ENCODE measurements at regions not wholly inside any gene's neighbourhood (a gene's known extent, or its start where the extent isn't known, plus 50 kb on each side); places are given as distances from the start of the nearest gene placed in this dataset.
"Not testable (repeated sequence)": the region's sequence is repeated elsewhere in the genome, so short reads cannot be mapped to it uniquely, and the experiment has no call there.

DNA sequence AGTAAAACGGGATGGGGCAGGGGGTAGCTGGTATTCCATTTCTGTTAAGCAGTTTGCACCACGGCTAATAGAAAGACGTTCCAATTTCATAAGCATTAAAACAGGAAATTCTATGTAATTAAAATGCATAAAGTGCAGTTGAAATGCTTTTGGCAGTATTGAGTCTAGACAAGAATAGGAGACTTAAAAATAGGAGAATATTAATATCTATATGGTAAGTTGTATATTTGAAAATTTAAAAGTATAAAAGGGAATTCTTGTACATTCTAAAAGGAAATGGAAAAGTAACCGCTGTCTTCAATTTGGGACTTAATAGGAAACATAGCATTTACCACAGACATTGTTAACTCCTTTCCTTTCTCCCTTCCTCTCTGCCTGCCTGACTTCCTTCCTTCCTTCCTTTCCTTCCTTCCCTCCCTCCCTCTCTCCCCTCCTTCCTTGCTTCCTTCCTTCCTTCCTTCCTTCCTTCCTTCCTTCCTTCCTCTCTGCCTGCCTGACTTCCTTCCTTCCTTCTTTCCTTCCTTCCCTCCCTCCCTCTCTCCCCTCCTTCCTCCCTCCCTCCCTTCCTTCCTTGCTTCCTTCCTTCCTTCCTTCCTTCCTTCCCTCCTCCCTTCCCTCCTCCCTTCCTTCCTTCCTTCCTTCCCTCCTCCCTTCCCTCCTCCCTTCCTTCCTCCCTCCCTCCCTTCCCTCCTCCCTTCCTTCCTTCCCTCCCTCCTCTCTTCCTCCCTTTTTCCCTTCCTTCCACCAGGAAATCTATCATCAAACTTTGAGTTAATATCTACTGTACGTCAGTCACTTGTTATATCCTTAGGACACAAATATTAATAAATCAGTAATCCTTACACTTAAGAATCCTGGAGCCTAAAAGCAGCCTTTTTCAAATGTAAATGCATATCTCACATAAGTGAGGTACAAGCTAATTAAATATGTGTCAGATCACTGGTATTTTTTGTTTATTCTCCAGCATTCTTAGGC lies 1049.3 kb downstream of the GALC start:
- no peak for DNase-seq

DNA sequence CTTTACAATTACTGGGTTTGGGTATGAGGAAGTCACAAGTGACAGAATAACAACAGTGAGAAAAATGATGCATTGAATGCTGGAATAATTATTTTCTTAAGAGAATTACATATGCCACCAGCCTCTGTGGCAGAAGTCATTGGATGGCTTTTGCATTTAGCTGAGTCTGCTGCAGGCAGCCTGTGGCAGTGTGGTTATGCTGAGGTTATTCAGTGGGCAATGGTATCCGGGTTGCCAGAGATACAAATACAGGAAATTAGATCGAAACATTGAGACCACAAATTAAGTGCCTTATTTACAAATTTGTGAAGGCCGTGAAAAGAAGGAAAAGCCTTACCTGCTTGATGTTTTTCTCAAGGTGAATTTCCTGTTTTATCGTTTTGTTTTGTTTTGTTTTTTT lies 1050.0 kb downstream of the GALC start:
- DNase-seq: no peak

- DNase-seq: no peak
Observed at GRCh38 chr14:86940106-86940505, 1052.9 kb downstream of the GALC start.

- no peak for DNase-seq
Observed at GRCh38 chr14:86938320-86938719, 1054.7 kb downstream of the GALC start.

DNA sequence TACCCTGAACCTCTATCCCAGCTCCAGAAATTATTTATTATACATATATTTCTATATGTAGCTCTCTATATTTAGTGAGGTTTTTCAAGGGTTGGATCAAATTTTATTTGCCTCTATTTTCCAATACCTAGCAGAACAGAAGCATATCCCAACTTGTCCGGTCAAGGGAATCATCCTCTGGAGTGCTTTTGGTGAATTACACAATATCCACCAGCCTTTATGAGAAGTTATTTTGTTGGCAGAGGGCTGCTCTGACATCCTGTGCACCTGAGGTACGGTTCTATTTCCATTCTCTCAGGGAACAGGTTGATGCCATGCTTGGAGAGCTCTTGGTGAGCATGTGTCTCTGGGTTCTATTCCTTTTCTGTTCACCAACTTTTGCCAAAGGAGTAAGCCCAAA lies 1056.4 kb downstream of the GALC start:
- no peak for DNase-seq

DNA sequence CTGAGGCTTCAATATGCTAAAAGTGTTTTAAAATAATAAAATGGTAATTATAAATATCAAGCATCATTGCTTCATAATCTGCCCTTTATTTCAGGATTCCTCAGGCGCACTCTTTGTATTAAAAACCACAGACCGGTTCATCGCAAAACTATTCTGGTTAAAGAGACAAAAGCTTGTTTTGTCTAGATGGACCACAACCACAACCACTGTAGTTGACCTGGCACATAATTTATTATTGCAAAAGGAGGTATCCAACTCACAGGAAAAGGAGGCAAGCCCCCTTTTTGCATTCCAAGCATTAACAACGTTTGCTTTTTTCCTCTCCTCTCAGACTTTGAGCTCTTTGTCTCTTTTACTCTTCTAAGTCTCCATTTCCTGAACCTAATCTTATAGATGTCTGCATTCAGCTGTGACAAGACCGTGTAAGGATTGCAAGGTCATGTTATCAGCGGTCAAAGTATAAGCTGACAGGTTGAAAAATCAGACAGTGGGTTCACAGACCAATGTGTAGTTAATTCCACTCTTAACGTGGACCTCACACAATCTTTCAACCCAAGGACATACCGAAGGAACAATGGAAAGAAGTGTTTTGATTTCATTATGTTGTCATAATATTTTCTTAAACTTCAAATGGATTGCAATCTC lies 1057.6 kb downstream of the GALC start:
- no peak for DNase-seq

- no peak for DNase-seq
Observed at GRCh38 chr14:86933958-86934595, 1058.9 kb downstream of the GALC start.

GRCh38 chr14:86933460-86933859 lies 1059.5 kb downstream of the GALC start:
- DNase-seq: no peak

DNA sequence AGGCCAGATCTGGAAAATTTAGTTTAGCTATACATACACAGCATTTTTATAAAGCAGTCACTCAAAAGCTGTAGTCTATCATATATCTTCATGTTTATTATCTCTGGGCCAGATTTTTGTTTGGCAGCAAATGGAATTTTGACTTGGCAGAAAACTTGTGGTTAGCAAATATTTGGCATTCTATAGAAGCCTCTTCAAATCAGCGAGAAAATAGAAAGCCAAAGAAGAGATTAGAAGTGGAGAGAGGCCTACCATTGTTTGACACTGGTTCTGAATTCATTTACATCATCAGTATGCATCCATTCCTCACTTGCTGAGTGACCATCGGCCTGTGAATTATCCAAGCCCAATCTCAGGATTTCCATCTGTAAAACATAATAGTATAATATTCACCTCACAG lies 1077.6 kb downstream of the GALC start:
- DNase-seq: no peak

- DNase-seq: no peak
Observed at GRCh38 chr14:86912709-86913108, 1080.3 kb downstream of the GALC start.

DNA sequence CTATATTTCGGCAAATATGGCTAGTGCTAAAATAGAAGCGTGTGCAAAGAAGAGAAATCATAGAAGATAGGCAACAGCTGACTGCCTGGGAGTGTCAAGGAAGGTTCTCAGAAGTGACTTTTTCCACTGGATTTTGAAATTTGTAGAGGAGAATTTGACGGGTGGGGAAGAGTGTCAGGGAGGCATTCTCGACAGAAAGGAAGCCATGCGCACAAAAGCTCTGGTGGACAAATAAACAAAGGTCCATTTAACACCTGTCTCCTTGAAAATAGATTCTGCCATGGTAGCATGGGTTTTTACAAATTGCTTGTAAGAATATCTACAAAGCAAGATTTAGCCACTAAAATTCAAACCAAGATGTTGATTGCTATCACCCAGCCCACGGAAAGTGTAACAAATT lies 1081.5 kb downstream of the GALC start:
- no peak for DNase-seq

DNA sequence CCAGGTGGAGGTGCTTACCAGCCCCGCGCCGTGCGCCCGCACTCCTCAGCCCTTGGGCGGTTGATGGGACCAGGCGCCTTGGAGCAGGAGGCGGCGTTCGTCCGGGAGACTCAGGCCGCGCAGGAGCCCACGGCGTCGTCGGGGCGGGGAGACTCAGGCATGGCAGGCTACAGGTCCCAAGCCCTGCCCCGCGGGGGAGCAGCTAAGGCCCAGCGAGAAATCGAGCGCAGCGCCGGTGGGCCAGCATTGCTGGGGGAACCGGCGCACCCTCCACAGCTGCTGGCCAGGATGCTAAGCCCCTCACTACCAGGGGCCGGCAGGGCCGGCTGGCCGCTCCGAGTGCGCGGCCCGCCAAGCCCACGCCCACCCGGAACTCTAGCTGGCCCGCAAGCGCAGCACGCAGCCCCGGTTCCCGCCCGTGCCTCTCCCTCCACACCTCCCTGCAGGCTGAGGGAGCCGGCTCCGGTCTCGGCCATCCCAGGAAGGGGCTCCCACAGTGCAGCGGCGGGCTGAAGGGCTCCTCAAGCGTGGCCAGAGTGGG lies 1087.5 kb downstream of the GALC start:
- DNase-seq: not testable (repeated sequence)

- no peak for DNase-seq
Observed at GRCh38 chr14:86902176-86902950, 1090.6 kb downstream of the GALC start.

GRCh38 chr14:86897704-86898513 lies 1095.1 kb downstream of the GALC start:
- DNase-seq: no peak

GRCh38 chr14:86897224-86897623 lies 1095.8 kb downstream of the GALC start:
- DNase-seq: no peak

DNA sequence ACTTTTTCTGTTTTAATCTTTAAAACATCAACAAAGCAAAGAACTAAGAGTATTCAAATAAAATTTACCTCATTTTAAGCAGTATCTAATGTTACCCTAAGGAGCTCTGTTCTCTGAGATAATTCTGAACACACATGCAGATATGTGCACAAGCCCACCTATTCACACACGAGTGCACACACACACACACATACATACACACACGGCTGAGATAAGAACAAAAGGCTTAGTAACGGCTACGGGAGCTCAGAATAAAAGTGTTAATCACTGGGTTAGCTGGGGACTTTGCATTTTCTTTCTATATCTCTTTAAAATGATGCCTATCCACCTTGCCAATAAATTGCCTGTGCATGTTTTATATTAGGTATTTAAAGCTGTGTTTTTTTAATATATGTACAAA lies 1096.3 kb downstream of the GALC start:
- DNase-seq: no peak

DNA sequence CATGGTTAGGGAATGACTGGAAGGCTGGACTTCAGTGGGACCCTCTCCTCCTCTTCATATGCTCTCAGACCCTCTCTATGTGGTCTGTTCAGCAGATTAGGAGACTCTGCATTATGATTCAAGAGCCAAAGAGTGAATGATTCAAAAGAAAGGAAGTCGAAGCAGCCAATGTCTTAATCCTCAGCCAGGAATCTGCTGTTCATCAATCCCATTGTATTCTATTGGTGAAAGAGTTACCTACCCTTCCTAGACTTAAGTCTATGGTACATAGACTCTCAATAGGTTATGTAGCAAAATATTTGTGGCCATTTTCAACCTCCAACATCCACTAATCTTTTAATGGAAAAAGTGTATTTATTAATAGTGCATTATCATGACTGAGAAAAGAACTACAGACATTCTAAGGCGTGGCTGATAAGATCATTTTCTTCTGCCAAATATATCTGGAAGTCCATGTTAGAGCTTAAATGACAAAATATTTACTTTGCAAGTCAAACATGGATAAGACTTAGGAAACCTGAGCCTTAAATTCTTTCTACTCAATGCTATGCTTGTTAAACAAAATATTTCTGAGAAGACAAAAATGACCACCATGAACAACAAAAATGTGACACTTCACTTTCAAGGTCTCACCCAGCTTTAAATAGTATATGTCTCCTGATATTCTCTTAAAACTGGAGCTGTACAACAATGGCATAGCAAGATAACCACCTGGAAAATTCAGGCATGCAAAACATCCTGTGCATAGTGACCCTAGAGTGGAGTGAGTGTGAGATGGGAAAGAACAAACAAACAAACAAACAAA lies 1100.6 kb downstream of the GALC start:
- no peak for DNase-seq

GRCh38 chr14:86885280-86885679 lies 1107.7 kb downstream of the GALC start:
- DNase-seq: no peak

DNA sequence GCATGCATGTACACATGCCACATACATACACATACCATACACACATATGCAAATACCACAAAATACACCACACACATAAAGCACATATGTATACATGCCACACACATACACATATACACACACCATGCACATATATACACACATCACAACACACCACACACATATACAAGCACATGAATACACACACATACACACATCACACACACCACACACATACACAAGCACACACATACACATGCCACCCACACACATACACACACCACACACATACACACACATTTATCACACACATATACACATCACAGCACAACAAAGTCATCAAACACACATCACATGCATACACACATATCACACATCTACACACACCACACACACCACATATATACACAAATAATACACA lies 1108.5 kb downstream of the GALC start:
- no peak for DNase-seq

- DNase-seq: no peak
Observed at GRCh38 chr14:86882818-86883217, 1110.2 kb downstream of the GALC start.

GRCh38 chr14:86865934-86866333 lies 1127.0 kb downstream of the GALC start:
- no peak for DNase-seq
